GM21825 (cell line): ENCODE measurements at regions not wholly inside any gene's neighbourhood (a gene's known extent, or its start where the extent isn't known, plus 50 kb on each side); places are given as distances from the start of the nearest gene placed in this dataset.
"Not testable (repeated sequence)": the region's sequence is repeated elsewhere in the genome, so short reads cannot be mapped to it uniquely, and the experiment has no call there.

ENCODE experiments used
- ATAC-seq: cut with Tn5 transposase; IDR thresholded peaks from one replicate; pipeline ENCODE4 v1.9.1; 2021; ENCODE audit warnings: mild to moderate bottlenecking, moderate library complexity; ENCODE audit not compliant: unreplicated experiment

- ATAC-seq = not testable (repeated sequence)
These were observed 61.4 kb upstream of the SULF2 start for GRCh38 chr20:47846651-47847050.

DNA sequence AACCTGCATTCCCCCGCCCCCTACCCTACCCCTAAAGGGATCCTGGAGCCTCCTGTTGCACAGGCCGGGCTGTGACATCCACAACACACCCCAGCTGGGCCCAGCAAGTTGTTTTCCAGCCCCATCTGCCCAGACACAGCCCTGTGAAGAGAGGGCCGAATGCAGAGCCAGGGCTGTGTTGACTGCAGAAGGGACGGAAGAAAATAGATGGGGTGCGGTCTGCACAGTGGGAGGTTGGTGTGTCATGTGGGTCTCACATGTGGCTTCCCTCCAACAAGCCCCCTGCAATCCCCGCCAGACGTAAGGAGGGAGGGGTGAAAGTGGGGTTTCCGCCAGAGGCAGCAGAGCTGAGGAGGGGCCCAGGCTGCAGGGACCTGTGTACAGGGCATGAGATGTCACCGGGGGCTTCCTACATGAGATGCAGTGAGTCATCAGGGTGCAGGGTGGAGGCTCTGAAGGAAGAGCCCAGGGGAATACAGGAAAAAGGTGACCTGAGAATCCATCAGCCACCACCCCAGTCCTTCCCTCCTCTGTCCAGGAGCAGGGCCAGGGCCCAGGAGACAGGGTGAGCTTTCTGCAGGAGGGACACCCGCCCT is 60.2 kb upstream of the SULF2 start:
- not testable (repeated sequence) for ATAC-seq

- not testable (repeated sequence) for ATAC-seq
These were observed 59.3 kb upstream of the SULF2 start for GRCh38 chr20:47844568-47844906.

- no peak for ATAC-seq
These were observed 58.7 kb upstream of the SULF2 start for GRCh38 chr20:47843886-47844567.

DNA sequence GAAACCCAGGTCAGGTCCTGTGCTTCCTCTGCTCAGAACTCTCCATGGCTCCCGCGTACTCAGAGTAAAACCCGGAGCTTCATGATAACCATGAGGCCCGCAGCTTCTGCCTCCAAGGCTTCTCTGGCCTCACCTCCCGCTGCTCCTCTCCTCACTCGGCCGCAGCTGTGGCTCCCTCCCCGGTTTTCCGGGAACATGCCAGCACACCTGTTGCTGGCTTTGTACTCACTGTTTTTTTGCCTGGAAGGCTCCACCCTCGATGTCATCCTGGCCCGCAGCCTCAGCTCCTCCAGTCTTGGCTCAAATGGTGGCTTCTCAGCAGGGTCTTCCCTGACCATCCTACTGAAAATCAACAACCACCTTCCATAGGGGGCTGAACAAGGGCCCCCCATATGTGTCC is 57.7 kb upstream of the SULF2 start:
- not testable (repeated sequence) for ATAC-seq

DNA sequence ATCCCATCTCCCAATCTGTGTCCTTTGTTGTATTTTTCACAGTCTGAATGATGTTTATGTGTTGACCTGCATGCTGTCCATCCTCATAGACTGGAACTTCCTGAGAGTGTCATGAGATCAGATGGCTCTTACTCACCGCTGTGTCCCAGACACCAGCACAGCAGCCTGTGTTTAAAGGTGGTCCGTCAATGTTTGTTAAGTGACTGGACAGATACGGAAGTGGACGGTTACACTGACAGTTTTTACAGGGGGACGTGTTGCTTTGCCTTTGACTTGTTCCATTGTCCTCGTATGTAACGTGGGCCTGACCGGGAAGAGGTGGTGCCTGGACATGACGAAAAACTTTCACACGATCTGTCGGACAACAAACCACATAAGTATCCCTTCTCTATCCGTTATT is 56.7 kb upstream of the SULF2 start:
- ATAC-seq = not testable (repeated sequence)

DNA sequence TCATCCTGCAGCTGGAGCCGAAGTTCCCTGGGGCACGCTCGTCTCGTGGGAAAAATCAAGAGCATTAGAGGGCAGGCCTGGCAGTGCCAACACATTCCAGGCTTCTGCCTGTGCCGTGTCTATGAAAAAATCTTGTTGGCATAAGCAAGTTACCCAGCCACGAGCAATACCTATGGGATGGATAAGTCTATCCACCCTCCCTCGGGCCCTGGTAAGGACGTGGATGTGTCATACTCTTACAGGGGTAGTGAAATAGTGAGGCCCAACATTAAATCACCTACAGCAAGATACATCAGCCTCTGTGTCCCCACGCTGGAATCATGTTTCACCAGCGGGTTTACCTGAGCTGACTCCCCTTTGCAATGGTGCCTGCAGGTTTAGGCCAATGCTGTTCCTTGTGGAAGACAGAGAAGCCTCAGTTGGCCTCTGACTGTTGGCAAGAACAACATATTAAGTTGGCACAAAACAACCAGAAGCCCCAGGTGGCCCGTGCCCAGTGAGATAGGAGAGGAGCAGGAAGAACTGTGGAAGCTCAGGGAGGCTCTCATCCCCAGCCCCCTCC is 51.1 kb upstream of the SULF2 start:
- not testable (repeated sequence) for ATAC-seq
